Glutamatergic neuron (in vitro differentiated cells): ENCODE measurements at regions not wholly inside any gene's neighbourhood (a gene's known extent, or its start where the extent isn't known, plus 50 kb on each side); places are given as distances from the start of the nearest gene placed in this dataset.

Experiments
- DNase-seq: peaks from one replicate; pipeline ENCODE4 v3.0.0; 2022
- H3K27ac Mint-ChIP-seq: one replicate; pipeline ENCODE4 v1.8.0; 2020; ENCODE audit warnings: mild to moderate bottlenecking, mixed read lengths, inconsistent platforms; ENCODE audit not compliant: unreplicated experiment
- H3K27me3 Mint-ChIP-seq: one replicate; pipeline ENCODE4 v1.8.0; 2020; ENCODE audit warnings: mild to moderate bottlenecking, moderate library complexity, mixed read lengths, inconsistent platforms; ENCODE audit not compliant: unreplicated experiment
- H3K36me3 Mint-ChIP-seq: one replicate; pipeline ENCODE4 v1.8.0; 2020; ENCODE audit warnings: mild to moderate bottlenecking, mixed read lengths, inconsistent platforms; ENCODE audit not compliant: unreplicated experiment
- H3K4me1 Mint-ChIP-seq: one replicate; pipeline ENCODE4 v1.8.0; 2020; ENCODE audit warnings: mild to moderate bottlenecking, low read depth, mixed read lengths, inconsistent platforms; ENCODE audit not compliant: unreplicated experiment
- H3K4me3 Mint-ChIP-seq: one replicate; pipeline ENCODE4 v1.8.0; 2020; ENCODE audit warnings: mild to moderate bottlenecking, mixed read lengths, inconsistent platforms; ENCODE audit not compliant: unreplicated experiment
- H3K9me3 Mint-ChIP-seq: one replicate; pipeline ENCODE4 v1.8.0; 2020; ENCODE audit warnings: mild to moderate bottlenecking, moderate library complexity, mixed read lengths, inconsistent platforms; ENCODE audit not compliant: unreplicated experiment
- CTCF ChIP-seq: fragments of 200-600 bp; sonication (generic); IDR thresholded peaks from one replicate; pipeline ENCODE4 v1.5.0; 2021; ENCODE audit not compliant: partially characterized antibody, unreplicated experiment

- no peaks in the 10 kb centered on the region for H3K9me3 Mint-ChIP-seq
- no peak overlapping the region for H3K27ac Mint-ChIP-seq
- H3K4me3 Mint-ChIP-seq = no peak overlapping the region
- DNase-seq = no peak
- peaks cover 3% of the 10 kb centered on the region for H3K27me3 Mint-ChIP-seq
- H3K36me3 Mint-ChIP-seq = no peaks in the 10 kb centered on the region
- TF ChIP-seq CTCF = no peak
- no peaks in the 10 kb centered on the region for H3K4me1 Mint-ChIP-seq
Measured at GRCh38 chr4:24705016-24705753, 90.2 kb upstream of the SOD3 start.

- Mint-ChIP-seq H3K4me1 (no peaks in the 10 kb centered on the region), H3K9me3 (peaks cover 7% of the 10 kb centered on the region)
Measured at GRCh38 chr4:24713604-24714003, 81.8 kb upstream of the SOD3 start.

GRCh38 chr4:24719615-24720014 lies 75.8 kb upstream of the SOD3 start:
- no peak overlapping the region for H3K4me3 Mint-ChIP-seq
- peaks cover 4% of the 10 kb centered on the region for H3K9me3 Mint-ChIP-seq
- DNase-seq = no peak
- peaks cover 6% of the 10 kb centered on the region for H3K36me3 Mint-ChIP-seq
- H3K27ac Mint-ChIP-seq = no peak overlapping the region
- no peaks in the 10 kb centered on the region for H3K4me1 Mint-ChIP-seq
- H3K27me3 Mint-ChIP-seq = no peaks in the 10 kb centered on the region
- no peak for TF ChIP-seq CTCF

More at GRCh38 chr4:24713604-24714003, 81.8 kb upstream of the SOD3 start:
- Mint-ChIP-seq H3K27me3 (peaks cover 2% of the 10 kb centered on the region), H3K4me3 (no peak overlapping the region), H3K36me3 (peaks cover 6% of the 10 kb centered on the region), H3K27ac (no peak overlapping the region)
- DNase-seq = no peak
- no peak for TF ChIP-seq CTCF

- H3K27me3 Mint-ChIP-seq = no peaks in the 10 kb centered on the region
Measured at GRCh38 chr4:24720436-24720835, 74.9 kb upstream of the SOD3 start.

More at GRCh38 chr4:24720436-24720835, 74.9 kb upstream of the SOD3 start:
- H3K4me3 Mint-ChIP-seq = no peak overlapping the region
- H3K27ac Mint-ChIP-seq = no peak overlapping the region
- no peaks in the 10 kb centered on the region for H3K4me1 Mint-ChIP-seq
- peaks cover 3% of the 10 kb centered on the region for H3K36me3 Mint-ChIP-seq
- no peak for DNase-seq
- H3K9me3 Mint-ChIP-seq = peaks cover 2% of the 10 kb centered on the region
- TF ChIP-seq CTCF = no peak
